A673 (cell line): ENCODE measurements at regions not wholly inside any gene's neighbourhood (a gene's known extent, or its start where the extent isn't known, plus 50 kb on each side); places are given as distances from the start of the nearest gene placed in this dataset.
A peak's percentile ranks its signal among the peaks of the same experiment; 100 is the strongest.

Experiments used
- BruUV-seq: library from RNA; stranded (reverse); fragments of 400-500 nt; replicated peaks from 2 replicates; lab custom pipeline; 2021; lab: Mats Ljungman, UMichigan
- CTCF ChIA-PET: fragments of 300-600 bp; sonication (Branson Sonifier 250); formaldehyde crosslinking; loops from one replicate; lab custom pipeline; 2022; ENCODE audit warnings: antibody characterized with exemption; lab: Charles Lee
- POLR2A ChIA-PET: fragments of 300-600 bp; sonication (Branson Sonifier 250); formaldehyde crosslinking; loops from one replicate; lab custom pipeline; 2022; ENCODE audit warnings: antibody characterized with exemption; ENCODE audit not compliant: low non-redundant PET; lab: Charles Lee
- DNase-seq: peaks from one replicate; pipeline ENCODE4 v3.0.0-alpha.2; 2015; ENCODE audit warnings: low spot score
- H3K27ac ChIP-seq: fragments of 200-600 bp; sonication (generic); 2 replicates; pipeline ENCODE4 v1.5.1; 2016; ENCODE audit warnings: mixed run types, low read depth, mild to moderate bottlenecking, mixed read lengths, antibody characterized with exemption, low read length; ENCODE audit not compliant: poor library complexity, severe bottlenecking
- H3K27me3 ChIP-seq: fragments of 200-600 bp; sonication (generic); replicated peaks from 2 replicates; pipeline ENCODE4 v1.6.1; 2017; ENCODE audit warnings: mixed run types, low read depth, mild to moderate bottlenecking, mixed read lengths, antibody characterized with exemption, low read length; ENCODE audit not compliant: insufficient read depth, poor library complexity
- H3K36me3 ChIP-seq: fragments of 200-600 bp; sonication (generic); 2 replicates; pipeline ENCODE4 v1.6.1; 2016; ENCODE audit warnings: mixed run types, mild to moderate bottlenecking, mixed read lengths, antibody characterized with exemption, low read length; ENCODE audit not compliant: insufficient read depth, poor library complexity, severe bottlenecking
- H3K4me1 ChIP-seq: fragments of 200-600 bp; sonication (generic); 2 replicates; pipeline ENCODE4 v1.6.1; 2017; ENCODE audit warnings: mixed run types, mild to moderate bottlenecking, mixed read lengths, antibody characterized with exemption, low read length; ENCODE audit not compliant: insufficient read depth, poor library complexity, severe bottlenecking
- H3K4me3 ChIP-seq: fragments of 200-600 bp; sonication (generic); 2 replicates; pipeline ENCODE4 v1.5.1; 2016; ENCODE audit warnings: low read depth, mixed run types, mild to moderate bottlenecking, mixed read lengths, low read length; ENCODE audit not compliant: poor library complexity, severe bottlenecking
- H3K9me3 ChIP-seq: fragments of 200-600 bp; sonication (generic); 2 replicates; pipeline ENCODE4 v1.6.1; 2016; ENCODE audit warnings: mixed run types, low read depth, mild to moderate bottlenecking, mixed read lengths, antibody characterized with exemption, low read length; ENCODE audit not compliant: poor library complexity, severe bottlenecking
- EZH2 ChIP-seq: fragments of 200-600 bp; sonication (generic); IDR thresholded peaks from 2 replicates; pipeline ENCODE4 v1.6.1; 2017; ENCODE audit warnings: borderline replicate concordance, low read depth, mild to moderate bottlenecking, mixed read lengths, antibody characterized with exemption, low read length; ENCODE audit not compliant: poor library complexity, severe bottlenecking
- intact Hi-C: fragments of 100-400 bp; cut with micrococcal nuclease; formaldehyde crosslinking; loops from one replicate; pipeline ENCODE4 v1.10.0; 2022; ENCODE audit not compliant: unreplicated experiment
- TF ChIP-seq, protein P1 (sequence below): fragments of 300-800, 200-600 bp; sonication (generic); conservative IDR thresholded peaks from 2 replicates; pipeline ENCODE4 v1.5.1; 2017; ENCODE audit warnings: low read depth, mild to moderate bottlenecking, antibody characterized with exemption, low read length, moderate library complexity, mixed read lengths

DNA sequence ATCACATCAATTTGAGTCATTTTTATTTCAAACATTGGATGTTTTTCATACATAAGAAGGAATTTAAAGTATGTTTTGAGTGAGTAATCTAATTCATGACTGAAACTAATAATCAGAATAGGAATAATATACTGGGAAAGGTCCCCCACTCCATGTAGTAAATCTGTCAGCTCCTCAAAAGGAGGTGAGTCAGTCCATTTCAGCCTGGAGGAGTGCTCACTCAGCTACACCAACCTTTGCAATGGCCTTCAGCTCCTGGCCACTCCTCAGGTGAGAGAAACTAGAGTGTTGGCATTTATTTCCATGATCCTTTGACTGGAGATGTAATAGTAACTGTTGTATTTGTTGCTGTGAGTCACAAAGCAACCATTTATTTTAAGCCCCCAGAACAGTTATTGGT lies 744.9 kb upstream of the ARRDC4 start:
- intact Hi-C loops, result no loop called here
- no peak overlapping the region for H3K27ac ChIP-seq
- ChIA-PET CTCF (no interaction called here), POLR2A (no interaction called here)
- no peaks in the 10 kb centered on the region for H3K36me3 ChIP-seq
- no peaks in the 10 kb centered on the region for H3K27me3 ChIP-seq
- H3K4me1 ChIP-seq, result no peaks in the 10 kb centered on the region
- no TSS peak for BruUV-seq
- no peak overlapping the region for H3K4me3 ChIP-seq
- no peak for DNase-seq
- H3K9me3 ChIP-seq, result no peaks in the 10 kb centered on the region
- TF ChIP-seq, protein P1, sequence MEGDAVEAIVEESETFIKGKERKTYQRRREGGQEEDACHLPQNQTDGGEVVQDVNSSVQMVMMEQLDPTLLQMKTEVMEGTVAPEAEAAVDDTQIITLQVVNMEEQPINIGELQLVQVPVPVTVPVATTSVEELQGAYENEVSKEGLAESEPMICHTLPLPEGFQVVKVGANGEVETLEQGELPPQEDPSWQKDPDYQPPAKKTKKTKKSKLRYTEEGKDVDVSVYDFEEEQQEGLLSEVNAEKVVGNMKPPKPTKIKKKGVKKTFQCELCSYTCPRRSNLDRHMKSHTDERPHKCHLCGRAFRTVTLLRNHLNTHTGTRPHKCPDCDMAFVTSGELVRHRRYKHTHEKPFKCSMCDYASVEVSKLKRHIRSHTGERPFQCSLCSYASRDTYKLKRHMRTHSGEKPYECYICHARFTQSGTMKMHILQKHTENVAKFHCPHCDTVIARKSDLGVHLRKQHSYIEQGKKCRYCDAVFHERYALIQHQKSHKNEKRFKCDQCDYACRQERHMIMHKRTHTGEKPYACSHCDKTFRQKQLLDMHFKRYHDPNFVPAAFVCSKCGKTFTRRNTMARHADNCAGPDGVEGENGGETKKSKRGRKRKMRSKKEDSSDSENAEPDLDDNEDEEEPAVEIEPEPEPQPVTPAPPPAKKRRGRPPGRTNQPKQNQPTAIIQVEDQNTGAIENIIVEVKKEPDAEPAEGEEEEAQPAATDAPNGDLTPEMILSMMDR, result no peak
- no peak for TF ChIP-seq EZH2

DNA sequence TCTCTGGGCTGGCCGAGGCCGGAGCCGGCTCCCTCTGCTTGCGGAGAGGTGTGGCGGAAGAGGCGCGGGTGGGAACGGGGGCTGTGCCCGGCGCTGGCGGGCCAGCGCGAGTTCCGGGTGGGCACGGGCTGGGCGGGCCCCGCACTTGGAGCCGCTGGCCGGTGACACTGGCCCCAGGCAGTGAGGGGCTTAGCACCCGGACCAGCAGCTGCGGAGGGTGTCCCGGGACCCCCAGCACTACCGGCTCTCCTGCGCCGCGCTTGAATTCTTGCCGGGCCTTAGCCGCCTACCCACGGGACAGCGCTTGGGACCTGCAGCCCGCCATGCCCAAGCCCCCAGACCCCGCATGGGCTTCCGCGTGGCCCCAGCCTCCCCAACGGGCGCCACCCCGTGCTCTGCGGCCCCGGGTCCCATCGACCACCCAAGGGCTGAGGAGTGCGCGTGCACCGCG lies 736.3 kb upstream of the ARRDC4 start:
- ChIA-PET CTCF (no interaction called here), POLR2A (no interaction called here)
- intact Hi-C loops, result no loop called here
- BruUV-seq, result no TSS peak
- TF ChIP-seq, protein P1, result no peak
- TF ChIP-seq EZH2, result no peak
- no peaks in the 10 kb centered on the region for H3K4me1 ChIP-seq
- peaks cover 22% of the 10 kb centered on the region for H3K9me3 ChIP-seq
- no peak overlapping the region for H3K4me3 ChIP-seq
- no peak overlapping the region for H3K27ac ChIP-seq
- no peak for DNase-seq
- no peaks in the 10 kb centered on the region for H3K36me3 ChIP-seq
- H3K27me3 ChIP-seq, result no peaks in the 10 kb centered on the region

DNA sequence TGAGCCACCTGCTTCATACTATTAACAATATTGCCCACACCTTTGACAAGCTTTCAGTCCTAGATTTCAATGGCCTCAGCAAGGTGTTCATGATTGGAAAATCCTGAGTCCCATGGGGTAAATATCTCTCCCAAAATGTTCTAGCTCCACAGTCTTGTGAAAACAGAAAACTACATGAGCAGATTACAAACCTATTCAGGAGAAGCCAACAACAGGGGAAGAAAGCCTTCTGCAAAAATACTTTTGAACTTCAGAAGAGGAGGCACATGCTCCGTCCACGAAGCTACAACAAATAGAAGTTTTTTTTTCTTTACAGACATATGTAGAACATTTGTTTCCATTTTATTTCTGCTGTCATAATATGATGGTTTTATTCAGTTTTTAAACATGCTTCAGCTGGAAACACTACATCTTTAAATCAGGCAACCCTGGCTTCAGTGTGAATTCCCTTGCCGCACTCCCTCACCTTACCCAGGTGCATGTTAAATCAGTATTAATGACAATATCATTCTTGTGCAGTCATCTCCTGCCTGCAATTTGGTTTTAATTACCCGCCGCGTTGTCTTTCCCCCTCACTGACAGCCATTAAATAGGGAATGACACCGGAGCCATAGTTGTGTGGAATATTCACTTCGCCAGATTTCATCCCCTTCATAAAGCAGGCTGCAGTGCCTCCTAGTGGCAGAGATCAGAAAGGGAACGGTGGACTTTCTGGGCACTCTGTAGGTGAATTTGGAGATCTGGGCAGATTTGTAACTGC lies 725.5 kb upstream of the ARRDC4 start:
- peak overlapping the region; percentile 94 for H3K27ac ChIP-seq
- H3K36me3 ChIP-seq, result no peaks in the 10 kb centered on the region
- intact Hi-C loops, result loop anchor here (1.0 to 5.0 kb wide), 9 partner anchors 143 to 648 kb away; no protein-coding TSS in a partner anchor
- H3K4me3 ChIP-seq, result peak overlapping the region; percentile 44
- peaks cover 46% of the 10 kb centered on the region for H3K4me1 ChIP-seq
- ChIA-PET POLR2A (interaction anchor here (0.5 to 0.8 kb wide), 2 partner anchors 390 to 397 kb away, joined by 3 to 6 read pairs; no protein-coding TSS in a partner anchor), CTCF (interaction anchor here (0.7 to 2.7 kb wide), 5 partner anchors 11 to 908 kb away, joined by 4 to 15 read pairs (median 12); no protein-coding TSS in a partner anchor)
- BruUV-seq, result TSS peak; percentile 51
- no peak for TF ChIP-seq EZH2
- TF ChIP-seq, protein P1, result peak; percentile 95
- H3K9me3 ChIP-seq, result peaks cover 3% of the 10 kb centered on the region
- DNase-seq, result peak; percentile 93
- no peaks in the 10 kb centered on the region for H3K27me3 ChIP-seq
